SK-N-SH (cell line): ENCODE measurements at regions not wholly inside any gene's neighbourhood (a gene's known extent, or its start where the extent isn't known, plus 50 kb on each side); places are given as distances from the start of the nearest gene placed in this dataset.

Source experiments
- CTCF ChIA-PET: fragments of 300-600, 350-600 bp; formaldehyde crosslinking; extraction: SDS; loops from one replicate; lab custom pipeline; 2021; lab: Yijun Ruan, JAX
- POLR2A ChIA-PET: fragments of 350-600 bp; sonication (Branson Sonifier 250); formaldehyde crosslinking; extraction: SDS; loops from one replicate; lab custom pipeline; 2020; ENCODE audit warnings: antibody characterized with exemption, inconsistent platforms; lab: Yijun Ruan, JAX
- DNase-seq: peaks from one replicate; pipeline ENCODE4 v3.0.0; 2012
- H2AFZ ChIP-seq: fragments of 200-600 bp; sonication (generic); 2 replicates; pipeline ENCODE4 v1.8.1; 2016; ENCODE audit warnings: antibody characterized with exemption, mild to moderate bottlenecking, low read depth
- H3F3A ChIP-seq: fragments of 200-600 bp; sonication (generic); replicated peaks from 2 replicates; pipeline ENCODE3; 2016; ENCODE audit warnings: antibody characterized with exemption, mild to moderate bottlenecking; ENCODE audit not compliant: insufficient read depth
- H3K27ac ChIP-seq, 2 experiments: fragments of 200-500 bp in 1 of 2; fragments of 200-600 bp in 1 of 2; sonication (Bioruptor generic) in 1 of 2; sonication (generic), shearing (Covaris generic) in 1 of 2; 2 replicates each; pipeline versions ENCODE4 v1.5.1 to v1.6.1; 2014 to 2016; ENCODE audit warnings: low read depth in 2 of 2, inconsistent platforms in 1 of 2, low read length in 1 of 2, mild to moderate bottlenecking in 1 of 2, mixed read lengths in 1 of 2
- H3K27me3 ChIP-seq: fragments of 200-600 bp; sonication (generic), shearing (Covaris generic); 2 replicates; pipeline ENCODE4 v1.6.1; 2016; ENCODE audit warnings: mixed run types; ENCODE audit not compliant: insufficient read depth
- H3K36me3 ChIP-seq, 2 experiments: fragments of 200-500 bp in 1 of 2; fragments of 200-600 bp in 1 of 2; sonication (Bioruptor generic) in 1 of 2; sonication (generic) in 1 of 2; replicated peaks in 1 of 2; 2 replicates each; pipeline versions ENCODE3 to v1.5.1; 2014 to 2016; ENCODE audit warnings: low read length in 1 of 2, mild to moderate bottlenecking in 1 of 2; ENCODE audit not compliant: insufficient read depth in 2 of 2, control insufficient read depth in 1 of 2
- H3K4me1 ChIP-seq, 2 experiments: fragments of 200-500 bp in 1 of 2; fragments of 200-600 bp in 1 of 2; sonication (Bioruptor generic) in 1 of 2; sonication (generic), shearing (Covaris generic) in 1 of 2; 2 replicates each; pipeline versions ENCODE4 v1.5.1 to v1.6.1; 2014 to 2016; ENCODE audit warnings: low read depth in 1 of 2, low read length in 1 of 2, mixed run types in 1 of 2; ENCODE audit not compliant: insufficient read depth in 2 of 2, control insufficient read depth in 1 of 2
- H3K4me2 ChIP-seq: fragments of 200-600 bp; sonication (generic), shearing (Covaris generic); 2 replicates; pipeline ENCODE4 v1.6.1; 2017; ENCODE audit warnings: mixed run types
- H3K4me3 ChIP-seq, 2 experiments: fragments of 200-500 bp in 1 of 2; fragments of 200-600 bp in 1 of 2; sonication (Bioruptor generic) in 1 of 2; sonication (generic), shearing (Covaris generic) in 1 of 2; 2 replicates each; pipeline versions ENCODE4 v1.5.1 to v1.8.1; 2014 to 2016; ENCODE audit warnings: low read depth in 2 of 2, inconsistent platforms in 1 of 2, low read length in 1 of 2, mild to moderate bottlenecking in 1 of 2, mixed read lengths in 1 of 2, moderate library complexity in 1 of 2
- H3K79me2 ChIP-seq: fragments of 200-600 bp; sonication (generic); 2 replicates; pipeline ENCODE4 v1.8.1; 2017; ENCODE audit warnings: mild to moderate bottlenecking; ENCODE audit not compliant: insufficient read depth
- H3K9ac ChIP-seq: fragments of 200-600 bp; sonication (generic); 2 replicates; pipeline ENCODE4 v1.6.1; 2017; ENCODE audit warnings: mixed run types
- H3K9me2 ChIP-seq: fragments of 200-600 bp; sonication (generic); 2 replicates; pipeline ENCODE4 v1.6.1; 2017; ENCODE audit warnings: mixed run types
- H3K9me3 ChIP-seq: fragments of 200-600 bp; sonication (generic); 2 replicates; pipeline ENCODE4 v1.6.1; 2017; ENCODE audit warnings: mixed run types, mild to moderate bottlenecking, moderate library complexity
- H4K20me1 ChIP-seq: fragments of 200-600 bp; sonication (generic); 2 replicates; pipeline ENCODE4 v1.6.1; 2017; ENCODE audit warnings: mild to moderate bottlenecking, mixed run types; ENCODE audit not compliant: insufficient read depth
- CHD2 ChIP-seq: fragments of 150-350 bp; IDR thresholded peaks from 2 replicates; pipeline ENCODE4 v1.6.1; 2018; ENCODE audit warnings: low read length; ENCODE audit not compliant: partially characterized antibody
- ELF1 ChIP-seq: IDR thresholded peaks from 2 replicates; pipeline ENCODE4 v1.4.0; 2012
- EP300 ChIP-seq, 2 experiments: IDR thresholded peaks; 2 replicates each; pipeline versions ENCODE4 v1.4.0 to v1.6.1; 2012; ENCODE audit warnings: borderline replicate concordance in 1 of 2, low read depth in 1 of 2, low read length in 1 of 2
- FOSL2 ChIP-seq: IDR thresholded peaks from 2 replicates; pipeline ENCODE4 v1.4.0; 2012; ENCODE audit warnings: low read depth, mild to moderate bottlenecking, moderate library complexity, borderline replicate concordance
- FOXJ3 ChIP-seq: sonication (generic); formaldehyde crosslinking; IDR thresholded peaks from 2 replicates; pipeline ENCODE4 v1.5.1; 2020; ENCODE audit warnings: mild to moderate bottlenecking, missing genetic modification reagents
- FOXM1 ChIP-seq: IDR thresholded peaks from 2 replicates; pipeline ENCODE4 v1.4.0; 2012; ENCODE audit warnings: low read depth, mild to moderate bottlenecking
- GABPA ChIP-seq: IDR thresholded peaks from 2 replicates; pipeline ENCODE4 v1.4.0; 2012; ENCODE audit warnings: low read depth, mild to moderate bottlenecking
- GATA2 ChIP-seq: sonication (generic); formaldehyde crosslinking; IDR thresholded peaks from 2 replicates; pipeline ENCODE4 v1.5.0; 2020; ENCODE audit warnings: mild to moderate bottlenecking, missing genetic modification reagents
- JUND ChIP-seq: IDR thresholded peaks from 2 replicates; pipeline ENCODE4 v1.4.0; 2012
- MEF2A ChIP-seq: IDR thresholded peaks from 2 replicates; pipeline ENCODE4 v1.4.0; 2012; ENCODE audit warnings: low read depth, borderline replicate concordance
- MXI1 ChIP-seq: IDR thresholded peaks from 2 replicates; pipeline ENCODE4 v1.6.1; 2012; ENCODE audit warnings: mild to moderate bottlenecking, low read depth, low read length, improper control_type of control experiment
- NFIC ChIP-seq: IDR thresholded peaks from 2 replicates; pipeline ENCODE4 v1.4.0; 2012; ENCODE audit warnings: borderline replicate concordance
- POLR2AphosphoS5 ChIP-seq: IDR thresholded peaks from 2 replicates; pipeline ENCODE4 v1.6.1; 2012; ENCODE audit warnings: low read depth, low read length
- RCOR1 ChIP-seq: fragments of 150-350 bp; IDR thresholded peaks from 2 replicates; pipeline ENCODE4 v1.6.1; 2017; ENCODE audit warnings: antibody characterized with exemption, low read length
- REST ChIP-seq: IDR thresholded peaks from 2 replicates; pipeline ENCODE4 v1.6.1; 2012; ENCODE audit warnings: mild to moderate bottlenecking, low read depth, low read length, moderate library complexity
- RFX5 ChIP-seq: IDR thresholded peaks from 2 replicates; pipeline ENCODE4 v1.6.1; 2012; ENCODE audit warnings: mild to moderate bottlenecking, improper control_type of control experiment, low read length
- RXRA ChIP-seq: IDR thresholded peaks from 2 replicates; pipeline ENCODE4 v1.4.0; 2012; ENCODE audit warnings: low read depth, mild to moderate bottlenecking, borderline replicate concordance
- TCF12 ChIP-seq: IDR thresholded peaks from 2 replicates; pipeline ENCODE4 v1.4.0; 2012
- TEAD4 ChIP-seq: IDR thresholded peaks from 2 replicates; pipeline ENCODE4 v1.4.0; 2012; ENCODE audit warnings: mild to moderate bottlenecking, borderline replicate concordance; ENCODE audit not compliant: insufficient read depth
- YY1 ChIP-seq: IDR thresholded peaks from 2 replicates; pipeline ENCODE4 v1.4.0; 2012; ENCODE audit warnings: low read depth, mild to moderate bottlenecking
- whole genome bisulfite sequencing: methylation state at CpG from one replicate; pipeline ENCODE4 v1.1.6; 2017; ENCODE audit warnings: low lambda C conversion rate; 5-methylcytosine and 5-hydroxymethylcytosine counted together
- TF ChIP-seq, protein P1 (sequence below): IDR thresholded peaks from 2 replicates; pipeline ENCODE4 v1.4.0; 2012; ENCODE audit warnings: low read depth
- TF ChIP-seq, protein P2 (sequence below): fragments of 200-600 bp; sonication (generic); IDR thresholded peaks from 2 replicates; pipeline ENCODE4 v1.6.1; 2017; ENCODE audit warnings: antibody characterized with exemption, mild to moderate bottlenecking, moderate library complexity
- TF ChIP-seq, protein P3 (sequence below): IDR thresholded peaks from 2 replicates; pipeline ENCODE4 v1.4.0; 2012; ENCODE audit warnings: low read depth, borderline replicate concordance

- Histone ChIP-seq H3K9me3 (no peaks in the 10 kb centered on the region), H3K4me2 (no peak overlapping the region), H3F3A (no peaks in the 10 kb centered on the region), H3K27me3 (no peaks in the 10 kb centered on the region), H3K4me1 (no peaks in the 10 kb centered on the region), H3K4me3 (no peak overlapping the region), H3K27ac (no peak overlapping the region), H3K9me2 (no peaks in the 10 kb centered on the region), H3K9ac (no peak overlapping the region), H2AFZ (no peak overlapping the region), H3K79me2 (no peaks in the 10 kb centered on the region), H4K20me1 (no peaks in the 10 kb centered on the region), H3K36me3 (no peaks in the 10 kb centered on the region)
- DNase-seq: no peak
- ChIA-PET CTCF (interaction anchor here (1.4 kb wide), 1 partner anchor 134 kb away, joined by 3 read pairs; no protein-coding TSS in a partner anchor), POLR2A (no interaction called here)
- WGBS: 59% methylated on average over 1 of the region's 1 CpG
- TF ChIP-seq RFX5 (no peak), JUND (no peak), FOSL2 (no peak), GABPA (no peak), YY1 (no peak), RCOR1 (no peak), TEAD4 (no peak), ELF1 (no peak)
- TF ChIP-seq, protein P1, sequence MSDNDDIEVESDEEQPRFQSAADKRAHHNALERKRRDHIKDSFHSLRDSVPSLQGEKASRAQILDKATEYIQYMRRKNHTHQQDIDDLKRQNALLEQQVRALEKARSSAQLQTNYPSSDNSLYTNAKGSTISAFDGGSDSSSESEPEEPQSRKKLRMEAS: no peak
Measured at GRCh38 chr2:40886655-40887054, 434.8 kb upstream of the SLC8A1 start.

- DNase-seq: peak; percentile 61
- CTCF ChIA-PET: interaction anchor here (0.7 to 2.1 kb wide), 5 partner anchors 10 to 504 kb away, joined by 3 to 6 read pairs (median 3); no protein-coding TSS in a partner anchor
- POLR2A ChIA-PET: no interaction called here
- peak; percentile 44 for TF ChIP-seq TCF12
- TF ChIP-seq RXRA: no peak
- TF ChIP-seq POLR2AphosphoS5: peak; percentile 18; the same call in 1 of the 2 replicates
- peak in 1 of 2 experiments; percentile 98; a peak in 2 of 4 replicates for TF ChIP-seq EP300 (IDR thresholded peaks at IDR 0.05; ENCODE audit: borderline replicate concordance in 1 of 2, low read depth in 1 of 2, low read length in 1 of 2)
- TF ChIP-seq, protein P2, sequence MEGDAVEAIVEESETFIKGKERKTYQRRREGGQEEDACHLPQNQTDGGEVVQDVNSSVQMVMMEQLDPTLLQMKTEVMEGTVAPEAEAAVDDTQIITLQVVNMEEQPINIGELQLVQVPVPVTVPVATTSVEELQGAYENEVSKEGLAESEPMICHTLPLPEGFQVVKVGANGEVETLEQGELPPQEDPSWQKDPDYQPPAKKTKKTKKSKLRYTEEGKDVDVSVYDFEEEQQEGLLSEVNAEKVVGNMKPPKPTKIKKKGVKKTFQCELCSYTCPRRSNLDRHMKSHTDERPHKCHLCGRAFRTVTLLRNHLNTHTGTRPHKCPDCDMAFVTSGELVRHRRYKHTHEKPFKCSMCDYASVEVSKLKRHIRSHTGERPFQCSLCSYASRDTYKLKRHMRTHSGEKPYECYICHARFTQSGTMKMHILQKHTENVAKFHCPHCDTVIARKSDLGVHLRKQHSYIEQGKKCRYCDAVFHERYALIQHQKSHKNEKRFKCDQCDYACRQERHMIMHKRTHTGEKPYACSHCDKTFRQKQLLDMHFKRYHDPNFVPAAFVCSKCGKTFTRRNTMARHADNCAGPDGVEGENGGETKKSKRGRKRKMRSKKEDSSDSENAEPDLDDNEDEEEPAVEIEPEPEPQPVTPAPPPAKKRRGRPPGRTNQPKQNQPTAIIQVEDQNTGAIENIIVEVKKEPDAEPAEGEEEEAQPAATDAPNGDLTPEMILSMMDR: no peak
- no peak for TF ChIP-seq FOSL2
- TF ChIP-seq GATA2 (CRISPR knock-in tag): peak; percentile 84
- TF ChIP-seq MXI1: no peak; the same call in 1 of the 2 replicates
- TF ChIP-seq REST: no peak
- peak; percentile 77 for TF ChIP-seq FOXJ3 (CRISPR knock-in tag)
- peak; percentile 93 for TF ChIP-seq TEAD4
- peak; percentile 90 for TF ChIP-seq CHD2
- TF ChIP-seq, protein P3, sequence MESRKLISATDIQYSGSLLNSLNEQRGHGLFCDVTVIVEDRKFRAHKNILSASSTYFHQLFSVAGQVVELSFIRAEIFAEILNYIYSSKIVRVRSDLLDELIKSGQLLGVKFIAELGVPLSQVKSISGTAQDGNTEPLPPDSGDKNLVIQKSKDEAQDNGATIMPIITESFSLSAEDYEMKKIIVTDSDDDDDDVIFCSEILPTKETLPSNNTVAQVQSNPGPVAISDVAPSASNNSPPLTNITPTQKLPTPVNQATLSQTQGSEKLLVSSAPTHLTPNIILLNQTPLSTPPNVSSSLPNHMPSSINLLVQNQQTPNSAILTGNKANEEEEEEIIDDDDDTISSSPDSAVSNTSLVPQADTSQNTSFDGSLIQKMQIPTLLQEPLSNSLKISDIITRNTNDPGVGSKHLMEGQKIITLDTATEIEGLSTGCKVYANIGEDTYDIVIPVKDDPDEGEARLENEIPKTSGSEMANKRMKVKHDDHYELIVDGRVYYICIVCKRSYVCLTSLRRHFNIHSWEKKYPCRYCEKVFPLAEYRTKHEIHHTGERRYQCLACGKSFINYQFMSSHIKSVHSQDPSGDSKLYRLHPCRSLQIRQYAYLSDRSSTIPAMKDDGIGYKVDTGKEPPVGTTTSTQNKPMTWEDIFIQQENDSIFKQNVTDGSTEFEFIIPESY: no peak
- TF ChIP-seq RCOR1: peak; percentile 96
- no peak for TF ChIP-seq RFX5
- no peak for TF ChIP-seq FOXM1
- 0 out of 2 replicates have a peak, but pooled peaks have one; percentile 30 for TF ChIP-seq MEF2A
- no peak for TF ChIP-seq NFIC
Measured at GRCh38 chr2:40896358-40896757, 444.5 kb upstream of the SLC8A1 start.

More at GRCh38 chr2:40896358-40896757, 444.5 kb upstream of the SLC8A1 start:
- no peaks in the 10 kb centered on the region for H4K20me1 ChIP-seq
- H3K4me2 ChIP-seq: no peak overlapping the region
- H3K27me3 ChIP-seq: no peaks in the 10 kb centered on the region
- no peak overlapping the region for H3K9ac ChIP-seq
- H3K27ac ChIP-seq: peak overlapping the region in 1 of 2 experiments; percentile 81; a peak in 1 of 4 replicates
- H3K36me3 ChIP-seq: no peaks in the 10 kb centered on the region
- H3F3A ChIP-seq: no peaks in the 10 kb centered on the region
- 0 out of 2 replicates have a peak, but pooled peaks cover 4% of the 10 kb centered on the region for H3K9me2 ChIP-seq
- H2AFZ ChIP-seq: no peak overlapping the region
- no peak overlapping the region for H3K4me3 ChIP-seq
- no peaks in the 10 kb centered on the region for H3K9me3 ChIP-seq
- peaks cover 0 to 24% of the 10 kb centered on the region in 2 experiments; a peak in 2 of 4 replicates for H3K4me1 ChIP-seq
- no peaks in the 10 kb centered on the region for H3K79me2 ChIP-seq
